HCT116 (cell line): ENCODE measurements at regions not wholly inside any gene's neighbourhood (a gene's known extent, or its start where the extent isn't known, plus 50 kb on each side); places are given as distances from the start of the nearest gene placed in this dataset.

ENCODE experiments used
- FOSL1 ChIP-seq: IDR thresholded peaks from 2 replicates; pipeline ENCODE4 v1.6.1; 2012; ENCODE audit warnings: low read depth
- POLR2A ChIP-seq: IDR thresholded peaks from 2 replicates; pipeline ENCODE4 v1.7.0; 2011; ENCODE audit warnings: borderline replicate concordance; ENCODE audit not compliant: insufficient read depth, insufficient read length; ENCODE audit errors: extremely low read depth
- TF ChIP-seq, protein P1 (sequence below), 3 experiments: fragments of 200-600 bp in 1 of 3; sonication (generic) in 1 of 3; IDR thresholded peaks in 2 of 3; conservative IDR thresholded peaks in 1 of 3; 2 replicates each; pipeline ENCODE4 v1.5.1; 2012 to 2017; ENCODE audit warnings: low read depth in 2 of 3, low read length in 2 of 3, antibody characterized with exemption in 1 of 3, borderline replicate concordance in 1 of 3, control low read depth in 1 of 3, mild to moderate bottlenecking in 1 of 3, mixed read lengths in 1 of 3, mixed run types in 1 of 3, moderate library complexity in 1 of 3; ENCODE audit not compliant: insufficient read depth in 1 of 3

- no peak for TF ChIP-seq FOSL1
- TF ChIP-seq, protein P1, sequence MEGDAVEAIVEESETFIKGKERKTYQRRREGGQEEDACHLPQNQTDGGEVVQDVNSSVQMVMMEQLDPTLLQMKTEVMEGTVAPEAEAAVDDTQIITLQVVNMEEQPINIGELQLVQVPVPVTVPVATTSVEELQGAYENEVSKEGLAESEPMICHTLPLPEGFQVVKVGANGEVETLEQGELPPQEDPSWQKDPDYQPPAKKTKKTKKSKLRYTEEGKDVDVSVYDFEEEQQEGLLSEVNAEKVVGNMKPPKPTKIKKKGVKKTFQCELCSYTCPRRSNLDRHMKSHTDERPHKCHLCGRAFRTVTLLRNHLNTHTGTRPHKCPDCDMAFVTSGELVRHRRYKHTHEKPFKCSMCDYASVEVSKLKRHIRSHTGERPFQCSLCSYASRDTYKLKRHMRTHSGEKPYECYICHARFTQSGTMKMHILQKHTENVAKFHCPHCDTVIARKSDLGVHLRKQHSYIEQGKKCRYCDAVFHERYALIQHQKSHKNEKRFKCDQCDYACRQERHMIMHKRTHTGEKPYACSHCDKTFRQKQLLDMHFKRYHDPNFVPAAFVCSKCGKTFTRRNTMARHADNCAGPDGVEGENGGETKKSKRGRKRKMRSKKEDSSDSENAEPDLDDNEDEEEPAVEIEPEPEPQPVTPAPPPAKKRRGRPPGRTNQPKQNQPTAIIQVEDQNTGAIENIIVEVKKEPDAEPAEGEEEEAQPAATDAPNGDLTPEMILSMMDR (IDR thresholded peaks at IDR 0.05 in 2 of 3, conservative IDR thresholded peaks at IDR 0.05 in 1 of 3; ENCODE audit: borderline replicate concordance in 1 of 3, insufficient read depth in 1 of 3, low read depth in 2 of 3, low read length in 2 of 3): no peak
- TF ChIP-seq POLR2A: no peak
Observed at GRCh38 chr3:5899014-5899761, 711.7 kb downstream of the EDEM1 start.
